ENCODE measurements at regions not wholly inside any gene's neighbourhood (a gene's known extent, or its start where the extent isn't known, plus 50 kb on each side); places are given as distances from the start of the nearest gene placed in this dataset.
A peak's percentile ranks its signal among the peaks of the same experiment; 100 is the strongest.

DNA sequence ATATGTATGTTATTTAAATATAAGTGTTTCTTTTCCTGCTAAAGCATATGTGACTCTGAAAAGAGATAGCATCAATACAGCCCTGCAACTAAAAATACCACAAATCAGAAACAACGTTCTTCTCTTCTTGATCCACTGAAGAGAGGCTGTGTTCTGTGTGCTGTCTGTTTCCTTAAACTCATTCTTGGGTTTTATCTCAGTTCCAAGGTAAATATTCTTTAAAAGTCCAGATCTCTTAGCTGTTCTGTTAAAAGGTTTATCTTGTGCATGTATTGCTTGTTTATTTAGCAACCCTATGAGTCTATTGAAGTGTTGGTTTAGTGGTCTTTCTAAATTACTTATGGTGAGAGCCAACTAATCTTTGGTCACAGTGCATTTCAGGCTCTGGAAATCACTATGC lies 173.3 kb upstream of the NT5C1B start:
- in situ Hi-C loops (cut with MboI; ENCODE audit: low sequenced_read_pairs in 4 of 4), result loop anchor here in 3 of 4 donors (25.0 kb wide), 2 partner anchors 600 to 1100 kb away; partner anchors contain the start of gene OSR1 (in 1 of the 3)

DNA sequence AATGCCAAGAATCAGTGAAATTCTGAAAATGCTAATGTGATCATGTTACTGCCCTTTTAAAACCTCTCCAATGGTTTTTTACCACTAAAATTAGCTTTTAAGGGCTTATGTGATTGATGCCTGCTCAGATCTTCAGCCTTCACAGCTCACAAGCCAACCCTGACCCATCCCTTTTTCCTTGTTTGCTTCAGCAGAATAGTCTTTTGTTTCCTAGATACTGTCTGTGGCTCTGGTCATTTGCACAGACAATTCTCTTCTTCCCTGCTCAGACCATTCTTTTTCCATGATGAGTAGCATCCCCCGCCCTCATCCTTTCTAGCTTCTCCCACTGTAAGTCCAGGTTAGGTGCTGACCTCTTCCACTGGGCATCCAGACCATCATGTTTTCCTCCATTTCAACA lies 164.9 kb upstream of the NT5C1B start:
- TF ChIP-seq POLR2A (IDR thresholded peaks at IDR 0.05), result no peak
- no peak for TF ChIP-seq CTCF (IDR thresholded peaks at IDR 0.05 in 4 of 5, conservative IDR thresholded peaks at IDR 0.05 in 1 of 5)
- no peaks in the 10 kb centered on the region for H3K36me3 ChIP-seq
- no peak overlapping the region for H3K4me3 ChIP-seq
- H3K9me3 ChIP-seq, result no peaks in the 10 kb centered on the region
- ATAC-seq, result no peak
- no peak for DNase-seq
- H3K4me1 ChIP-seq, result peaks cover 26 to 34% of the 10 kb centered on the region in 2 donors
- in situ Hi-C loops (cut with MboI; ENCODE audit: low sequenced_read_pairs in 4 of 4) (loop anchor here in 3 of 4 donors (25.0 kb wide), 2 partner anchors 608 to 1108 kb away; partner anchors contain the start of gene OSR1 (in 1 of the 3)), intact Hi-C loops (cut with DNase I; ENCODE audit: low total_unique reads) (loop anchor here (10.0 kb wide), 1 partner anchor 229 kb away; no protein-coding TSS in a partner anchor)
- H3K27ac ChIP-seq, result peak overlapping the region in 1 of 4 donors; percentile 36
- no peaks in the 10 kb centered on the region for H3K27me3 ChIP-seq

More for the DNA sequence above, 173.3 kb upstream of the NT5C1B start:
- intact Hi-C loops (cut with DNase I; ENCODE audit: low total_unique reads), result no loop called here
- Histone ChIP-seq H3K4me1 (no peaks in the 10 kb centered on the region), H3K27ac (no peak overlapping the region), H3K9me3 (no peaks in the 10 kb centered on the region), H3K4me3 (no peak overlapping the region), H3K36me3 (no peaks in the 10 kb centered on the region), H3K27me3 (no peaks in the 10 kb centered on the region)
- no peak for TF ChIP-seq CTCF (IDR thresholded peaks at IDR 0.05 in 4 of 5, conservative IDR thresholded peaks at IDR 0.05 in 1 of 5)
- no peak for TF ChIP-seq POLR2A (IDR thresholded peaks at IDR 0.05)
- DNase-seq, result no peak
- no peak for ATAC-seq

- Histone ChIP-seq H3K9me3 (no peaks in the 10 kb centered on the region), H3K36me3 (no peaks in the 10 kb centered on the region), H3K27me3 (no peaks in the 10 kb centered on the region), H3K27ac (peak overlapping the region in 1 of 4 donors; percentile 36), H3K4me3 (no peak overlapping the region), H3K4me1 (peaks cover 26 to 34% of the 10 kb centered on the region in 2 donors)
- intact Hi-C loops (cut with DNase I; ENCODE audit: low total_unique reads) (loop anchor here (10.0 kb wide), 1 partner anchor 229 kb away; no protein-coding TSS in a partner anchor), in situ Hi-C loops (cut with MboI; ENCODE audit: low sequenced_read_pairs in 4 of 4) (loop anchor here in 3 of 4 donors (25.0 kb wide), 2 partner anchors 609 to 1109 kb away; partner anchors contain the start of gene OSR1 (in 1 of the 3))
- DNase-seq (no peak), ATAC-seq (peak in 1 of 2 donors; percentile 76)
- TF ChIP-seq CTCF (IDR thresholded peaks at IDR 0.05 in 4 of 5, conservative IDR thresholded peaks at IDR 0.05 in 1 of 5) (no peak), POLR2A (IDR thresholded peaks at IDR 0.05) (no peak)
Observed at GRCh38 chr2:18753722-18754121, 164.4 kb upstream of the NT5C1B start.

DNA sequence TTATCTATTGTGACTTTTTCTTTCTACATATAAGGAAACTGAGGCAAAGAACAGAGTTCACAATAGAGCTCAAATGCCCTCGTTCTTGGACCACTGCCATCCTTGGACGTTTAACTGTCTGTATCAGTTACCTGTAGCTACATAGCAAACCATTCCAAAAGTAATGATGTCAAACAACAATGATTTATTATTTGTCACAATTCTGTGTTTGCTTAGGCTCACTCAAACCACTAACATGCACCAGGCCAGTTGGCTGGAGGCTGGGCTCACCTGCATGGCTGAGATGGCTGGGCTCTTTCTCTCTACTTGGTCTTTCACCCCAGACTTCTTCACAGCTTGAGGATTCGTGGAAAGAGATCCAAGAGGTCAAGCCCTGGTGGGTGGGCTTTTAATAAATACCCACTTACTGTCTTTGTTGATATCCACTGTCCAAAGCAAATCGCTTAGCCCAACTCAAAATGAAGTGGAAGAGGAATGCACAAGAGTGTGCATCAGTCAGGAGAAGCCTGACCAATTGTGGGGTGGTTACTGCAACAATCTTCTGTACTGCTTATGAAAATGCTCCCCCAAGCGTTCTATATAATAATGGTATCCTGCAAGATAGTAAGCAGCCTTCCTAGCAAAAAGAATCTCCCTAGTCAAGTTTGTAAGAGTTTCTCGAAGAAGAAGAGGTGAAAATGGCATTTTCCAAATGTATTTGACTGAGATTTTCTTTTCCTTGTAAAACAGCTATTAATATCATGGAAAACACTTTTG lies 163.5 kb upstream of the NT5C1B start:
- no peaks in the 10 kb centered on the region for H3K27me3 ChIP-seq
- intact Hi-C loops (cut with DNase I; ENCODE audit: low total_unique reads) (loop anchor here (10.0 kb wide), 1 partner anchor 228 kb away; no protein-coding TSS in a partner anchor), in situ Hi-C loops (cut with MboI; ENCODE audit: low sequenced_read_pairs in 4 of 4) (loop anchor here in 3 of 4 donors (25.0 kb wide), 2 partner anchors 609 to 1109 kb away; partner anchors contain the start of gene OSR1 (in 1 of the 3))
- no peaks in the 10 kb centered on the region for H3K36me3 ChIP-seq
- H3K27ac ChIP-seq, result peak overlapping the region in 2 of 4 donors; percentile 22 to 40
- ATAC-seq (no peak), DNase-seq (no peak)
- peaks cover 26 to 34% of the 10 kb centered on the region in 2 donors for H3K4me1 ChIP-seq
- no peaks in the 10 kb centered on the region for H3K9me3 ChIP-seq
- TF ChIP-seq POLR2A (IDR thresholded peaks at IDR 0.05) (no peak), CTCF (IDR thresholded peaks at IDR 0.05 in 4 of 5, conservative IDR thresholded peaks at IDR 0.05 in 1 of 5) (no peak)
- no peak overlapping the region for H3K4me3 ChIP-seq
